ENCODE measurements at regions not wholly inside any gene's neighbourhood (a gene's known extent, or its start where the extent isn't known, plus 50 kb on each side); places are given as distances from the start of the nearest gene placed in this dataset.

- no peak for TF ChIP-seq CTCF (conservative IDR thresholded peaks at IDR 0.05; ENCODE audit: low read depth, low read length)
- no peak for TF ChIP-seq EZH2 (IDR thresholded peaks at IDR 0.05; ENCODE audit: borderline replicate concordance, low read depth, low read length, poor library complexity, severe bottlenecking)
Observed at GRCh38 chr5:93967923-93968322, 226.5 kb upstream of the POU5F2 start.

Measured in A673 (cell line).